OCI-LY1 (cell line): ENCODE measurements at regions not wholly inside any gene's neighbourhood (a gene's known extent, or its start where the extent isn't known, plus 50 kb on each side); places are given as distances from the start of the nearest gene placed in this dataset.

Source experiments
- EZH2 ChIP-seq: fragments of 200-600 bp; sonication (generic), shearing (Covaris generic); IDR thresholded peaks from 2 replicates; pipeline ENCODE4 v1.8.0; 2017; ENCODE audit warnings: borderline replicate concordance, mixed run types, mild to moderate bottlenecking, antibody characterized with exemption, low read length, moderate library complexity, mixed read lengths
- TF ChIP-seq, protein P1 (sequence below): fragments of 200-600 bp; sonication (generic), shearing (Covaris generic); IDR thresholded peaks from 2 replicates; pipeline ENCODE4 v1.5.1; 2017; ENCODE audit warnings: mild to moderate bottlenecking, antibody characterized with exemption, low read length, moderate library complexity, mixed read lengths

DNA sequence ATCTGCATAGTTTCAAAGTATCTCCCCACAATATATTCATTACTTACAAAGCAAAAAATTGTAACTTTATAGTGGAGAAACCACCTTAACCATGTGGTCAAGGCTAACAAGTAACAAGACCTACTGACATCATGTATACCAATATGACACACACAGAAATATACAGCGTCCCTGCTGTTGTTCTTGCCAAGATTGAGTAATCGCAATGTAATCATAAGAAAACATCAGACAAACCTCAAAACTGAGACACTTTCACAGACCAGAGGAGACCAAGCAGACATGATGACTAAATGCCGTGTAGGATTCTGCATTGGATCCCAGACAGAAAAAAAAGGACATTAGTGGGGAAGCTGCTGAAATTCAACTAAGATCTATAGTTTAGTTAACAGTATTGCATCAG lies 123.0 kb downstream of the ACAA2 start:
- TF ChIP-seq, protein P1, sequence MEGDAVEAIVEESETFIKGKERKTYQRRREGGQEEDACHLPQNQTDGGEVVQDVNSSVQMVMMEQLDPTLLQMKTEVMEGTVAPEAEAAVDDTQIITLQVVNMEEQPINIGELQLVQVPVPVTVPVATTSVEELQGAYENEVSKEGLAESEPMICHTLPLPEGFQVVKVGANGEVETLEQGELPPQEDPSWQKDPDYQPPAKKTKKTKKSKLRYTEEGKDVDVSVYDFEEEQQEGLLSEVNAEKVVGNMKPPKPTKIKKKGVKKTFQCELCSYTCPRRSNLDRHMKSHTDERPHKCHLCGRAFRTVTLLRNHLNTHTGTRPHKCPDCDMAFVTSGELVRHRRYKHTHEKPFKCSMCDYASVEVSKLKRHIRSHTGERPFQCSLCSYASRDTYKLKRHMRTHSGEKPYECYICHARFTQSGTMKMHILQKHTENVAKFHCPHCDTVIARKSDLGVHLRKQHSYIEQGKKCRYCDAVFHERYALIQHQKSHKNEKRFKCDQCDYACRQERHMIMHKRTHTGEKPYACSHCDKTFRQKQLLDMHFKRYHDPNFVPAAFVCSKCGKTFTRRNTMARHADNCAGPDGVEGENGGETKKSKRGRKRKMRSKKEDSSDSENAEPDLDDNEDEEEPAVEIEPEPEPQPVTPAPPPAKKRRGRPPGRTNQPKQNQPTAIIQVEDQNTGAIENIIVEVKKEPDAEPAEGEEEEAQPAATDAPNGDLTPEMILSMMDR, result no peak
- no peak for TF ChIP-seq EZH2
